Prostate gland (tissue), 2 donors: ENCODE measurements at regions not wholly inside any gene's neighbourhood (a gene's known extent, or its start where the extent isn't known, plus 50 kb on each side); places are given as distances from the start of the nearest gene placed in this dataset.

Experiments
- POLR2A ChIP-seq: fragments of 450-650 bp; IDR thresholded peaks from one replicate; pipeline ENCODE4 v1.6.1; 2016; ENCODE audit warnings: antibody characterized with exemption, mild to moderate bottlenecking
- POLR2AphosphoS5 ChIP-seq: sonication (generic); formaldehyde crosslinking; IDR thresholded peaks from one replicate; pipeline ENCODE4 v1.6.1; 2017; ENCODE audit warnings: antibody characterized with exemption
- TF ChIP-seq, protein P1 (sequence below), 4 experiments: fragments of 200-600 bp in 2 of 4; fragments of 450-650 bp in 2 of 4; sonication (generic) in 2 of 4; IDR thresholded peaks; 1 replicate in 3 of 4; 2 replicates in 1 of 4; pipeline ENCODE4 v1.5.1; 2016 to 2019; ENCODE audit warnings: antibody characterized with exemption in 4 of 4, mild to moderate bottlenecking in 2 of 4, moderate library complexity in 2 of 4

DNA sequence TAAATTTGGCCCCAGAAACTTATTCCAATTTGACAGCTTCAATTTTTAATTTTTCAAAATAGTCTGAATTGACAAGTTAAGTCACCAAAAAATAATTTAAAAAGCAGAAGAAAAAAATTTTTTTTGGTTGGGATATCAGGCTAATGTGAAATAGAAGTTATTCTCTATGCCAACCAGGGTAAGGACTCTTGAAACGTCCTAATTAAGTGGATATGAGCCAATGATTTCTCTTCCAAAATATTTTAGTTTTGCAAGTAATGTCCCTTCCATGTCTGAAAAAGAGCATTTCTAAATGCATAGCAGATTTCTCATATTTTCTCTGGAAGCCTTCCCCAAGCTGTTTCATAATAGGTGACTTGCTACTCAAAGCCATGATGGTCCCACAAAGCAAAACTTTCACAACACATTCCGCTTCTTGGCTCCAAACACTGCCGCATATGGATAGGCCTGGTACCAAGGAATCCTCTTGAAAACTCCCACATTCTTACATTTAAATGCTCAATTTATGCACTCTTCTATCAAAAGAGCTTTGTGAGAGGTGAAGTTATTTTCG, 65.1 kb downstream of the SIX6 start:
- TF ChIP-seq, protein P1, sequence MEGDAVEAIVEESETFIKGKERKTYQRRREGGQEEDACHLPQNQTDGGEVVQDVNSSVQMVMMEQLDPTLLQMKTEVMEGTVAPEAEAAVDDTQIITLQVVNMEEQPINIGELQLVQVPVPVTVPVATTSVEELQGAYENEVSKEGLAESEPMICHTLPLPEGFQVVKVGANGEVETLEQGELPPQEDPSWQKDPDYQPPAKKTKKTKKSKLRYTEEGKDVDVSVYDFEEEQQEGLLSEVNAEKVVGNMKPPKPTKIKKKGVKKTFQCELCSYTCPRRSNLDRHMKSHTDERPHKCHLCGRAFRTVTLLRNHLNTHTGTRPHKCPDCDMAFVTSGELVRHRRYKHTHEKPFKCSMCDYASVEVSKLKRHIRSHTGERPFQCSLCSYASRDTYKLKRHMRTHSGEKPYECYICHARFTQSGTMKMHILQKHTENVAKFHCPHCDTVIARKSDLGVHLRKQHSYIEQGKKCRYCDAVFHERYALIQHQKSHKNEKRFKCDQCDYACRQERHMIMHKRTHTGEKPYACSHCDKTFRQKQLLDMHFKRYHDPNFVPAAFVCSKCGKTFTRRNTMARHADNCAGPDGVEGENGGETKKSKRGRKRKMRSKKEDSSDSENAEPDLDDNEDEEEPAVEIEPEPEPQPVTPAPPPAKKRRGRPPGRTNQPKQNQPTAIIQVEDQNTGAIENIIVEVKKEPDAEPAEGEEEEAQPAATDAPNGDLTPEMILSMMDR (IDR thresholded peaks at IDR 0.05): no peak
- TF ChIP-seq POLR2AphosphoS5 (no peak), POLR2A (no peak)
